WTC11 (cell line): ENCODE measurements at regions not wholly inside any gene's neighbourhood (a gene's known extent, or its start where the extent isn't known, plus 50 kb on each side); places are given as distances from the start of the nearest gene placed in this dataset.

ENCODE experiments used
- ATAC-seq: fragments of 200-7000 bp; cut with Tn5 transposase; 2 replicates; pipeline ENCODE4 v1.10.0; 2021; ENCODE audit warnings: mild to moderate bottlenecking, moderate library complexity
- CTCF ChIA-PET: fragments of 300-600 bp; sonication (Branson Sonifier 250); formaldehyde crosslinking; loops from one replicate; lab custom pipeline; 2021; ENCODE audit warnings: antibody characterized with exemption; lab: Charles Lee
- POLR2A ChIA-PET: fragments of 350-600 bp; sonication (Branson Sonifier 250); formaldehyde crosslinking; loops from one replicate; lab custom pipeline; 2021; ENCODE audit warnings: antibody characterized with exemption; lab: Charles Lee
- DNase-seq: peaks from one replicate; pipeline ENCODE4 v3.0.0; 2021; ENCODE audit warnings: low spot score
- H3K27ac Mint-ChIP-seq: 2 replicates; pipeline ENCODE4 v1.8.0; 2021; ENCODE audit warnings: mixed read lengths
- H3K27me3 Mint-ChIP-seq: 2 replicates; pipeline ENCODE4 v1.8.0; 2021; ENCODE audit warnings: low read depth, mild to moderate bottlenecking, moderate library complexity, mixed read lengths
- H3K36me3 Mint-ChIP-seq: 2 replicates; pipeline ENCODE4 v1.8.0; 2021; ENCODE audit warnings: mixed read lengths
- H3K4me1 Mint-ChIP-seq: 2 replicates; pipeline ENCODE4 v1.8.0; 2022; ENCODE audit warnings: mixed read lengths
- H3K4me3 Mint-ChIP-seq: 2 replicates; pipeline ENCODE4 v1.8.0; 2021; ENCODE audit warnings: mild to moderate bottlenecking, moderate library complexity, mixed read lengths
- H3K9me3 Mint-ChIP-seq: 2 replicates; pipeline ENCODE4 v1.8.0; 2021; ENCODE audit warnings: mixed read lengths
- ATF3 ChIP-seq: sonication (generic); formaldehyde crosslinking; conservative IDR thresholded peaks from 2 replicates; pipeline ENCODE4 v1.8.1; 2022; ENCODE audit warnings: mild to moderate bottlenecking, missing genetic modification reagents
- CTCF ChIP-seq: fragments of 200-600 bp; IDR thresholded peaks from 2 replicates; pipeline ENCODE4 v1.8.0; 2022; ENCODE audit warnings: antibody characterized with exemption
- E2F4 ChIP-seq: sonication (generic); formaldehyde crosslinking; IDR thresholded peaks from 2 replicates; pipeline ENCODE4 v1.8.1; 2022; ENCODE audit warnings: low read depth, mild to moderate bottlenecking, moderate library complexity, missing genetic modification reagents, borderline replicate concordance
- FOXK1 ChIP-seq: sonication (generic); formaldehyde crosslinking; IDR thresholded peaks from 2 replicates; pipeline ENCODE4 v1.8.0; 2022; ENCODE audit warnings: mild to moderate bottlenecking, moderate library complexity, missing genetic modification reagents
- HMGA2 ChIP-seq: fragments of 250-450 bp; sonication (Bioruptor Pico); IDR thresholded peaks from 2 replicates; pipeline ENCODE4 v1.4.0; 2021; ENCODE audit warnings: mild to moderate bottlenecking, moderate library complexity
- MAX ChIP-seq: sonication (generic); formaldehyde crosslinking; IDR thresholded peaks from 2 replicates; pipeline ENCODE4 v1.8.0; 2022; ENCODE audit warnings: mild to moderate bottlenecking, missing genetic modification reagents
- NFYB ChIP-seq: sonication (generic); formaldehyde crosslinking; conservative IDR thresholded peaks from 2 replicates; pipeline ENCODE4 v1.8.0; 2022; ENCODE audit warnings: low read depth, missing genetic modification reagents
- PRDM15 ChIP-seq: sonication (generic); formaldehyde crosslinking; IDR thresholded peaks from 2 replicates; pipeline ENCODE4 v1.8.0; 2022; ENCODE audit warnings: missing genetic modification reagents
- PRRX2 ChIP-seq: fragments of 250-450 bp; sonication (Bioruptor Pico); IDR thresholded peaks from 2 replicates; pipeline ENCODE4 v1.8.0; 2021; ENCODE audit warnings: mild to moderate bottlenecking
- SMAD3 ChIP-seq: sonication (generic); formaldehyde crosslinking; IDR thresholded peaks from 2 replicates; pipeline ENCODE4 v1.8.0; 2022; ENCODE audit warnings: missing genetic modification reagents, mild to moderate bottlenecking, borderline replicate concordance
- SMAD4 ChIP-seq: sonication (generic); formaldehyde crosslinking; IDR thresholded peaks from 2 replicates; pipeline ENCODE4 v1.8.0; 2022; ENCODE audit warnings: mild to moderate bottlenecking, missing genetic modification reagents
- ZBTB21 ChIP-seq: sonication (generic); formaldehyde crosslinking; IDR thresholded peaks from 2 replicates; pipeline ENCODE4 v1.8.1; 2023; ENCODE audit warnings: mild to moderate bottlenecking, missing genetic modification reagents, borderline replicate concordance
- ZMAT4 ChIP-seq: fragments of 250-450 bp; sonication (Bioruptor Pico); IDR thresholded peaks from 2 replicates; pipeline ENCODE4 v1.9.0; 2021; ENCODE audit warnings: mild to moderate bottlenecking
- ZNF219 ChIP-seq: sonication (generic); formaldehyde crosslinking; IDR thresholded peaks from 2 replicates; pipeline ENCODE4 v1.8.0; 2023; ENCODE audit warnings: missing genetic modification reagents, mild to moderate bottlenecking, borderline replicate concordance
- ZNF425 ChIP-seq: fragments of 250-450 bp; sonication (Bioruptor Pico); conservative IDR thresholded peaks from 2 replicates; pipeline ENCODE4 v1.9.0; 2021; ENCODE audit warnings: mild to moderate bottlenecking
- ZNF671 ChIP-seq: fragments of 250-450 bp; sonication (Bioruptor Pico); IDR thresholded peaks from 2 replicates; pipeline ENCODE4 v1.8.0; 2021; ENCODE audit warnings: mild to moderate bottlenecking

GRCh38 chr3:184491011-184491576 is 70.5 kb upstream of the EPHB3 start:
- ChIA-PET POLR2A (no interaction called here), CTCF (interaction anchor here (0.7 to 3.2 kb wide), 8 partner anchors 13 to 145 kb away, joined by 3 to 17 read pairs (median 4); no protein-coding TSS in a partner anchor)
- Mint-ChIP-seq H3K4me1 (peaks cover 3% of the 10 kb centered on the region; the same call in 1 of the 2 replicates), H3K27me3 (peaks cover 64% of the 10 kb centered on the region), H3K9me3 (peaks cover 2% of the 10 kb centered on the region), H3K4me3 (peak overlapping the region; percentile 45), H3K27ac (no peak overlapping the region), H3K36me3 (no peaks in the 10 kb centered on the region)
- ATAC-seq (peak; percentile 73), DNase-seq (no peak)
- TF ChIP-seq ZNF671 (CRISPR knock-in tag) (no peak), CTCF (no peak), PRDM15 (CRISPR knock-in tag) (no peak)

GRCh38 chr3:184491867-184492615 is 69.5 kb upstream of the EPHB3 start:
- Mint-ChIP-seq H3K9me3 (peaks cover 7% of the 10 kb centered on the region), H3K27me3 (peaks cover 64% of the 10 kb centered on the region), H3K27ac (no peak overlapping the region), H3K4me3 (peak overlapping the region; percentile 73), H3K36me3 (no peaks in the 10 kb centered on the region), H3K4me1 (peaks cover 3% of the 10 kb centered on the region; the same call in 1 of the 2 replicates)
- ATAC-seq (peak; percentile 57), DNase-seq (no peak)
- ChIA-PET CTCF (interaction anchor here (0.8 to 3.2 kb wide), 5 partner anchors 12 to 120 kb away, joined by 3 to 17 read pairs (median 6); no protein-coding TSS in a partner anchor), POLR2A (no interaction called here)
- TF ChIP-seq HMGA2 (CRISPR knock-in tag) (peak; percentile 92), NFYB (CRISPR knock-in tag) (no peak), ATF3 (CRISPR knock-in tag) (no peak)

GRCh38 chr3:184496933-184497332 is 64.7 kb upstream of the EPHB3 start:
- ChIA-PET POLR2A (no interaction called here), CTCF (interaction anchor here (1.6 kb wide), 1 partner anchor 17 kb away, joined by 5 read pairs; no protein-coding TSS in a partner anchor)
- H3K4me1 Mint-ChIP-seq: peaks cover 13% of the 10 kb centered on the region
- ATAC-seq: no peak
- H3K9me3 Mint-ChIP-seq: peaks cover 7% of the 10 kb centered on the region
- no peak overlapping the region for H3K27ac Mint-ChIP-seq
- no peak for DNase-seq
- H3K4me3 Mint-ChIP-seq: no peak overlapping the region
- TF ChIP-seq E2F4 (CRISPR knock-in tag): no peak
- no peak for TF ChIP-seq ZMAT4 (CRISPR knock-in tag)
- peaks cover 26% of the 10 kb centered on the region for H3K27me3 Mint-ChIP-seq
- H3K36me3 Mint-ChIP-seq: peaks cover under 1% of the 10 kb centered on the region; the same call in 1 of the 2 replicates

- DNase-seq: no peak
- no peak overlapping the region for H3K4me3 Mint-ChIP-seq
- TF ChIP-seq ZBTB21 (CRISPR knock-in tag) (no peak), ZNF219 (CRISPR knock-in tag) (no peak), PRRX2 (CRISPR knock-in tag) (no peak), FOXK1 (CRISPR knock-in tag) (no peak), MAX (CRISPR knock-in tag) (no peak), ATF3 (CRISPR knock-in tag) (no peak), SMAD4 (CRISPR knock-in tag) (no peak), SMAD3 (no peak), ZNF425 (CRISPR knock-in tag) (no peak)
Measured at GRCh38 chr3:184497804-184498203, 63.8 kb upstream of the EPHB3 start.

More at GRCh38 chr3:184497804-184498203, 63.8 kb upstream of the EPHB3 start:
- Mint-ChIP-seq H3K36me3 (peaks cover 5% of the 10 kb centered on the region), H3K9me3 (peaks cover 14% of the 10 kb centered on the region), H3K27ac (no peak overlapping the region), H3K4me1 (peaks cover 10% of the 10 kb centered on the region), H3K27me3 (peaks cover 18% of the 10 kb centered on the region)
- POLR2A ChIA-PET: no interaction called here
- ATAC-seq: no peak
- CTCF ChIA-PET: interaction anchor here (1.6 kb wide), 1 partner anchor 16 kb away, joined by 5 read pairs; no protein-coding TSS in a partner anchor
